NT2/D1 (cell line): ENCODE measurements at regions not wholly inside any gene's neighbourhood (a gene's known extent, or its start where the extent isn't known, plus 50 kb on each side); places are given as distances from the start of the nearest gene placed in this dataset.

ENCODE experiments used
- SUZ12 ChIP-seq: IDR thresholded peaks from 2 replicates; pipeline ENCODE4 v1.6.1; 2011; ENCODE audit not compliant: insufficient read length, insufficient read depth; ENCODE audit errors: extremely low read depth
- YY1 ChIP-seq: IDR thresholded peaks from 2 replicates; pipeline ENCODE4 v1.6.1; 2011; ENCODE audit not compliant: insufficient read length, insufficient read depth
- ZNF274 ChIP-seq: IDR thresholded peaks from 2 replicates; pipeline ENCODE4 v1.6.1; 2011; ENCODE audit warnings: mild to moderate bottlenecking, low read depth, low read length

- TF ChIP-seq YY1: no peak
- TF ChIP-seq SUZ12: no peak
- TF ChIP-seq ZNF274: no peak
These were observed 887.2 kb downstream of the BRD1 start for GRCh38 chr22:48940266-48941032.
